ENCODE measurements at regions not wholly inside any gene's neighbourhood (a gene's known extent, or its start where the extent isn't known, plus 50 kb on each side); places are given as distances from the start of the nearest gene placed in this dataset.

- Mint-ChIP-seq H3K9me3 (ENCODE audit: unreplicated experiment) (peaks cover 4% of the 10 kb centered on the region), H3K4me3 (ENCODE audit: unreplicated experiment) (no peak overlapping the region), H3K27me3 (ENCODE audit: unreplicated experiment) (no peaks in the 10 kb centered on the region), H3K27ac (ENCODE audit: unreplicated experiment) (no peak overlapping the region), H3K4me1 (ENCODE audit: unreplicated experiment) (no peaks in the 10 kb centered on the region), H3K36me3 (ENCODE audit: unreplicated experiment) (peaks cover 2% of the 10 kb centered on the region)
- no peak for DNase-seq (ENCODE audit: extremely low spot score, unreplicated experiment)
- TF ChIP-seq CTCF (IDR thresholded peaks at IDR 0.05) = no peak
Observed at GRCh38 chr3:174792864-174793263, 66.3 kb upstream of the NAALADL2 start.
